GM12878 (cell line): ENCODE measurements at regions not wholly inside any gene's neighbourhood (a gene's known extent, or its start where the extent isn't known, plus 50 kb on each side); places are given as distances from the start of the nearest gene placed in this dataset.

ENCODE experiments used
- ATAC-seq: fragments of 200-7000 bp; cut with Tn5 transposase; 3 replicates; pipeline ENCODE4 v1.9.1; 2020; ENCODE audit warnings: mild to moderate bottlenecking, moderate library complexity
- BruUV-seq: library from RNA; stranded (reverse); fragments of 400-500 nt; replicated peaks from 2 replicates; lab custom pipeline; 2021; lab: Mats Ljungman, UMichigan
- CTCF ChIA-PET: fragments of 300-600 bp; sonication (Branson Sonifier 250); formaldehyde crosslinking; extraction: SDS; loops from one replicate; lab custom pipeline; 2021; ENCODE audit warnings: inconsistent platforms; lab: Yijun Ruan, JAX
- POLR2A ChIA-PET: fragments of 350-600 bp; formaldehyde crosslinking; extraction: SDS; loops from one replicate; lab custom pipeline; 2021; ENCODE audit warnings: inconsistent platforms; lab: Charles Lee
- RAD21 ChIA-PET: fragments of 300-600 bp; sonication (Branson Sonifier 250); formaldehyde crosslinking; loops from one replicate; lab custom pipeline; 2023; ENCODE audit warnings: antibody characterized with exemption; ENCODE audit not compliant: unreplicated experiment; lab: Charles Lee
- SMC1A ChIA-PET: fragments of 300-600 bp; sonication (Branson Sonifier 250); formaldehyde crosslinking; loops from one replicate; lab custom pipeline; 2023; ENCODE audit not compliant: unreplicated experiment, uncharacterized antibody; lab: Charles Lee
- DNase-seq: peaks from one replicate; pipeline ENCODE4 v3.0.0-alpha.2; 2011; ENCODE audit warnings: low read depth, low spot score
- FAIRE-seq: peaks from 3 replicates; lab custom pipeline; 2011; peaks lifted over from hg19 to GRCh38; lab: Jason Lieb, UNC
- H2AFZ ChIP-seq: 2 replicates; pipeline ENCODE4 v1.6.0; 2011; ENCODE audit warnings: low read depth, low read length, control low read depth; ENCODE audit not compliant: control insufficient read depth
- H3K27ac ChIP-seq: 2 replicates; pipeline ENCODE4 v1.5.1; 2011; ENCODE audit warnings: control low read depth; ENCODE audit not compliant: control insufficient read depth, insufficient read depth
- H3K27me3 ChIP-seq, 2 experiments: replicated peaks in 1 of 2; 2 replicates each; pipeline versions ENCODE4 v1.6.0 to v1.6.1; 2011; ENCODE audit warnings: low read length in 1 of 2; ENCODE audit not compliant: control insufficient read depth in 2 of 2, insufficient read depth in 2 of 2
- H3K36me3 ChIP-seq, 2 experiments: 2 replicates each; pipeline ENCODE4 v1.5.1; 2011; ENCODE audit warnings: low read length in 1 of 2; ENCODE audit not compliant: control insufficient read depth in 2 of 2, insufficient read depth in 2 of 2
- H3K4me1 ChIP-seq: 2 replicates; pipeline ENCODE4 v1.6.1; 2011; ENCODE audit warnings: mild to moderate bottlenecking, low read length, moderate library complexity, mixed read lengths; ENCODE audit not compliant: control insufficient read depth, insufficient read depth
- H3K4me2 ChIP-seq: 2 replicates; pipeline ENCODE4 v1.6.0; 2011; ENCODE audit warnings: control low read depth; ENCODE audit not compliant: control insufficient read depth, insufficient read depth
- H3K4me3 ChIP-seq: fragments of 200-600 bp; sonication (generic); 2 replicates; pipeline ENCODE4 v1.5.1; 2016
- H3K79me2 ChIP-seq: 2 replicates; pipeline ENCODE4 v1.6.0; 2011; ENCODE audit warnings: low read length; ENCODE audit not compliant: control insufficient read depth, insufficient read depth
- H3K9ac ChIP-seq: 2 replicates; pipeline ENCODE4 v1.8.0; 2011; ENCODE audit warnings: low read length, control low read depth, mixed read lengths; ENCODE audit not compliant: control insufficient read depth, insufficient read depth
- H3K9me3 ChIP-seq: replicated peaks from 3 replicates; pipeline ENCODE4 v1.5.1; 2011; ENCODE audit warnings: mild to moderate bottlenecking, low read length; ENCODE audit not compliant: control insufficient read depth, insufficient read depth
- H4K20me1 ChIP-seq: 2 replicates; pipeline ENCODE4 v1.6.0; 2011; ENCODE audit not compliant: control insufficient read depth, insufficient read depth
- BCL3 ChIP-seq: IDR thresholded peaks from 2 replicates; pipeline ENCODE4 v1.6.1; 2011; ENCODE audit warnings: borderline replicate concordance, low read depth, mild to moderate bottlenecking, moderate library complexity, low read length; ENCODE audit not compliant: insufficient read depth, poor library complexity, severe bottlenecking
- CHD2 ChIP-seq: IDR thresholded peaks from 2 replicates; pipeline ENCODE4 v1.6.1; 2011; ENCODE audit warnings: low read depth, low read length, improper control_type of control experiment, borderline replicate concordance
- GABPA ChIP-seq: IDR thresholded peaks from 2 replicates; pipeline ENCODE4 v1.6.1; 2014; ENCODE audit warnings: antibody characterized with exemption, low read depth, mild to moderate bottlenecking, inconsistent platforms
- HCFC1 ChIP-seq: fragments of 150-350 bp; IDR thresholded peaks from 2 replicates; pipeline ENCODE4 v1.6.1; 2014; ENCODE audit warnings: low read length
- HDGF ChIP-seq: fragments of 450-650 bp; IDR thresholded peaks from 2 replicates; pipeline ENCODE4 v1.6.1; 2016; ENCODE audit warnings: antibody characterized with exemption
- JUND ChIP-seq: IDR thresholded peaks from 2 replicates; pipeline ENCODE4 v1.6.1; 2012; ENCODE audit warnings: low read depth, mild to moderate bottlenecking, low read length, improper control_type of control experiment, moderate library complexity
- POLR2AphosphoS5 ChIP-seq: IDR thresholded peaks from 2 replicates; pipeline ENCODE4 v1.6.1; 2011; ENCODE audit warnings: mild to moderate bottlenecking, low read length, inconsistent platforms
- SKIL ChIP-seq: fragments of 450-650 bp; IDR thresholded peaks from 2 replicates; pipeline ENCODE4 v1.6.1; 2017; ENCODE audit warnings: mild to moderate bottlenecking, low read depth, inconsistent platforms; ENCODE audit not compliant: poor library complexity, severe bottlenecking
- SMC3 ChIP-seq: IDR thresholded peaks from 2 replicates; pipeline ENCODE4 v1.6.1; 2011; ENCODE audit warnings: low read length, improper control_type of control experiment, borderline replicate concordance
- SUPT20H ChIP-seq: IDR thresholded peaks from 2 replicates; pipeline ENCODE4 v1.6.1; 2011; ENCODE audit warnings: low read depth, mild to moderate bottlenecking, low read length, moderate library complexity, borderline replicate concordance; ENCODE audit not compliant: control insufficient read depth
- TCF12 ChIP-seq: IDR thresholded peaks from 2 replicates; pipeline ENCODE4 v1.6.1; 2011; ENCODE audit warnings: low read depth, mild to moderate bottlenecking, low read length
- TCF7 ChIP-seq: IDR thresholded peaks from 2 replicates; pipeline ENCODE4 v1.6.1; 2014; ENCODE audit warnings: antibody characterized with exemption, borderline replicate concordance
- ZBED1 ChIP-seq: IDR thresholded peaks from 2 replicates; pipeline ENCODE4 v1.6.1; 2016; ENCODE audit warnings: borderline replicate concordance
- ZNF592 ChIP-seq: fragments of 450-650 bp; IDR thresholded peaks from 2 replicates; pipeline ENCODE4 v1.6.1; 2017; ENCODE audit warnings: mild to moderate bottlenecking, moderate library complexity
- WGBS: methylation state at CpG from one replicate; pipeline ENCODE4 v1.1.6; 2016; ENCODE audit warnings: low lambda C conversion rate; ENCODE audit not compliant: insufficient replicate concordance, insufficient coverage; ENCODE audit errors: missing lambda C conversion rate; 5-methylcytosine and 5-hydroxymethylcytosine counted together
- in situ Hi-C: fragments of 300-500 bp; cut with MboI; formaldehyde crosslinking; loops from 9 replicates; pipeline ENCODE4 v1.14.3; 2018; ENCODE audit warnings: mixed read lengths
- intact Hi-C: fragments of 100-400 bp; cut with micrococcal nuclease; formaldehyde crosslinking; loops from one replicate; pipeline ENCODE4 v1.14.2; 2022; ENCODE audit not compliant: unreplicated experiment

- TF ChIP-seq ZNF592: no peak
Observed at GRCh38 chr13:22091971-22092300, 421.1 kb downstream of the FGF9 start (continued).

GRCh38 chr13:22092791-22093560 lies 422.1 kb downstream of the FGF9 start:
- no peak for FAIRE-seq
- Histone ChIP-seq H3K27me3 (no peaks in the 10 kb centered on the region), H2AFZ (no peak overlapping the region), H3K79me2 (no peaks in the 10 kb centered on the region), H3K4me1 (no peaks in the 10 kb centered on the region), H3K4me3 (no peak overlapping the region), H3K9me3 (no peaks in the 10 kb centered on the region; the same call in 2 of the 3 replicates), H3K27ac (no peak overlapping the region), H3K36me3 (no peaks in the 10 kb centered on the region), H3K4me2 (no peak overlapping the region), H3K9ac (no peak overlapping the region), H4K20me1 (no peaks in the 10 kb centered on the region)
- in situ Hi-C loops: no loop called here
- ChIA-PET CTCF (no interaction called here), SMC1A (no interaction called here), RAD21 (no interaction called here), POLR2A (no interaction called here)
- DNase-seq: no peak
- intact Hi-C loops: no loop called here
- WGBS: 61% methylated on average over 5 of the region's 5 CpGs
- ATAC-seq: no peak
- BruUV-seq: no TSS peak
- no peak for TF ChIP-seq ZBED1
- TF ChIP-seq BCL3: no peak
- no peak for TF ChIP-seq CHD2
- TF ChIP-seq JUND: no peak
- no peak for TF ChIP-seq HCFC1
- TF ChIP-seq GABPA: no peak
- TF ChIP-seq SKIL: no peak
- TF ChIP-seq SUPT20H: no peak
- TF ChIP-seq TCF12: no peak
- TF ChIP-seq TCF7: no peak
- TF ChIP-seq HDGF: no peak
- TF ChIP-seq SMC3: no peak
- no peak for TF ChIP-seq POLR2AphosphoS5
